ENCODE measurements at regions not wholly inside any gene's neighbourhood (a gene's known extent, or its start where the extent isn't known, plus 50 kb on each side); places are given as distances from the start of the nearest gene placed in this dataset.

DNA sequence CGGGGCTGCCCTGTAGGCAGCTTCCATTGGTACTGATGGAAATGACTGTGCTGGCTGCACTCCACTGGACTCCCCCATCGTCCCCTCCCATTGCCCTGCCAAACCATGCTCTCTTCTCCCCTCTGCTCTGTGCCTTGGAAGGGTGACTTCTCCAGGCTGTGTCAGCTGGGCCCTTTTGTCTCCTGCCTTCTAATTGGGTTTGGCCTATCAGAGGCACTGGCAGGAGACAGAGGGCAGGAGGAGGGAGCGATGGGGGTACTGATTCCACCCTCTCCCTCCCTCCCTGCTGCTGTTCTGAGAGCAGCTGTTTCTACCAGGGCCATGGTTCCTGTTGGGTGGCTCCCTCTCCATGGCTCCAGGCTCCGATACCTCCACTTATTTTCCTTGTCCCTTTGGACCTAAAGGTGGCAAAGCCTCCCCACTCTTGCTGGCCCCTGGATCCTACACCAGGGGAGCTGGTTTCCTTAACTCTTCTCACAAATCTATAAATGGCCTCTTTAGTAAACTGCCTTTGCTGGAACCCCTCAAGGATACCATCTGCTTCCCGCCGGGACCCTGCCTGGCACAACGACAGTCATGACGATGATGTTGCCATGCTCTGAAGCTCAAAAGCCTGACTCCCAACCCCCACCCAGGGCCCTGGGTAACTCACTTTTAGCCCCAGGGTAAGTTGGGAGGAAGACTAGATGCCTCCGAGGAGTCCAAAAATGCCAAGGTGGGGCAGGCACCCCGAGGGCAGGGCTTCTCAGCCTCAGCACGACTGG is 123.8 kb upstream of the RPL38 start:
- TF ChIP-seq, protein P1, sequence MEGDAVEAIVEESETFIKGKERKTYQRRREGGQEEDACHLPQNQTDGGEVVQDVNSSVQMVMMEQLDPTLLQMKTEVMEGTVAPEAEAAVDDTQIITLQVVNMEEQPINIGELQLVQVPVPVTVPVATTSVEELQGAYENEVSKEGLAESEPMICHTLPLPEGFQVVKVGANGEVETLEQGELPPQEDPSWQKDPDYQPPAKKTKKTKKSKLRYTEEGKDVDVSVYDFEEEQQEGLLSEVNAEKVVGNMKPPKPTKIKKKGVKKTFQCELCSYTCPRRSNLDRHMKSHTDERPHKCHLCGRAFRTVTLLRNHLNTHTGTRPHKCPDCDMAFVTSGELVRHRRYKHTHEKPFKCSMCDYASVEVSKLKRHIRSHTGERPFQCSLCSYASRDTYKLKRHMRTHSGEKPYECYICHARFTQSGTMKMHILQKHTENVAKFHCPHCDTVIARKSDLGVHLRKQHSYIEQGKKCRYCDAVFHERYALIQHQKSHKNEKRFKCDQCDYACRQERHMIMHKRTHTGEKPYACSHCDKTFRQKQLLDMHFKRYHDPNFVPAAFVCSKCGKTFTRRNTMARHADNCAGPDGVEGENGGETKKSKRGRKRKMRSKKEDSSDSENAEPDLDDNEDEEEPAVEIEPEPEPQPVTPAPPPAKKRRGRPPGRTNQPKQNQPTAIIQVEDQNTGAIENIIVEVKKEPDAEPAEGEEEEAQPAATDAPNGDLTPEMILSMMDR (IDR thresholded peaks at IDR 0.05): no peak
- TF ChIP-seq POLR2A (IDR thresholded peaks at IDR 0.05): no peak

Data from right lobe of liver (tissue), 4 donors.